HG02642 (cell line): ENCODE measurements at regions not wholly inside any gene's neighbourhood (a gene's known extent, or its start where the extent isn't known, plus 50 kb on each side); places are given as distances from the start of the nearest gene placed in this dataset.
"Not testable (repeated sequence)": the region's sequence is repeated elsewhere in the genome, so short reads cannot be mapped to it uniquely, and the experiment has no call there.

Experiments
- ATAC-seq: cut with Tn5 transposase; IDR thresholded peaks from one replicate; pipeline ENCODE4 v1.9.1; 2021; ENCODE audit warnings: mild to moderate bottlenecking; ENCODE audit not compliant: unreplicated experiment, poor library complexity

DNA sequence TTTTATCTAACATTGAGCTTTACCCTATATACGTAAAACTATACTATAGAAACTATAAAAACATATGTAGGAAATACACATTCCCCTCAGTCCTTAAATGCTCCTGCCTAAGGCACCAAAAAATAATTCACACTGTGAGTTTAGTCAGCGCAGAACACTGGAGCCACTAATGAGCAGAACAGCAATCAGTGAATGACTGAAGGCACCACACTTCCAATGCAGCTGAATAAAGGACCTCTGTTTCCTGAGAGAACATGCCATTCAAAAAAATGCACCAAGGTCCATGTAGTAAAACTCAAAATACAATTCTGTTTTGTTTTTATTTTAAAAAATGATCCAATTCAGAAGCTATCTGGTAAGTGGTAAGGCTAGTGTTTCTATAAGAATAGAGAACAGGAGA is 1280.6 kb upstream of the NRXN1 start:
- ATAC-seq, result no peak

DNA sequence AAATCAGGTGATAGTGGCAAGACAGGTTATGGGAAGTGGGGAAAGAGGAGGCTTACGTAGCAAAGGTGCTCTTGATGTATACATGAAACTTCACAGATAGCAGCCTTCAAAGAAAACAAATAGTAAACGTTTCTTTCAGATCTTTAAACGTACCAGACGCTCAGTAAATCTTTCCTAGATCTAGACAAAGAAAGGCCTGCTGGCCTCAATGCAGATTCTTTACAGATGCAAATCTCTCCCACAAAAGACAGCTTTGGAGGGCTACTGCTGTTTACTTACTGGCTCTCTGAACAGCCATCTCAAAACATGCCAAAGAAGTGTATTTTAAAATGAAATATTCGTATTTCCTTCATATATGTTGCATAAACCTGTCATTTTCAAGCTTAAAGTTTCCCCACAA is 1279.9 kb upstream of the NRXN1 start:
- ATAC-seq, result no peak

DNA sequence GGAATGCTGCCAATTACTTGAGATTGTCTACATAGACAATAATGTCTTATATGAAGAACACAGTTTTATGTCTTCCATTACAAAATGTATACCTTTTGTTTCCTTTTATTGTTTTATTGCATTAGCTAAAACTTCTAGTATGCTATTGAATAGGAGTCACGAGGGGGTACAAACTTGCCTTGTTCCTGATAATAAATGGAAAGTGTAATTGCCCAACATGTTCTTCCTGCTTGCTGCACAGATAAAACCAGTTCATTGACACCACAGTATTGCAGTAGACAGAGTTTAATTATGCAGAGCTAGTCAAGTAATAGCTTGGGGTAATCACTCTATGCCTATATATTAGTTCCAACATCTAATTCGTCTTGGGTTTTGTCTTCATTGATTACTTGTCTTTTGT is 1276.2 kb upstream of the NRXN1 start:
- ATAC-seq, result no peak

DNA sequence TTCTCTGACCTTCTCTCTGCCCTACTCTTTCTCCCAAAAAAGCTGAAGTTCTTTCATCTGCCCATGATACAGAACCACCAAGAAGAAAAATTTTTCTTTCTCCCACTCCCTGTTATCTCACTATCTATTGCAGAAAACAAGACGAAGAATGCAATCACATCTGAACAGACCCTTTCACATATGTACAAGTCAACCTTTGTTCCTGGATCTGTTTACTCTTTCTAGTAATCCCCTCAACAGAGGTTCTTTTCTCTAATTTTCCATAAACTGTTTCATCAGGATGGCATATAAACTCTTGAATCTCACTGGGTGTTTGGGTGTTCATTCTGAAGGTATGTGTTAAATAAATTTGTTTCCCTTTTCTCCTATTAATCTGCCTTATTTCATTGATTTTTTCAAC is 1262.7 kb upstream of the NRXN1 start:
- no peak for ATAC-seq

DNA sequence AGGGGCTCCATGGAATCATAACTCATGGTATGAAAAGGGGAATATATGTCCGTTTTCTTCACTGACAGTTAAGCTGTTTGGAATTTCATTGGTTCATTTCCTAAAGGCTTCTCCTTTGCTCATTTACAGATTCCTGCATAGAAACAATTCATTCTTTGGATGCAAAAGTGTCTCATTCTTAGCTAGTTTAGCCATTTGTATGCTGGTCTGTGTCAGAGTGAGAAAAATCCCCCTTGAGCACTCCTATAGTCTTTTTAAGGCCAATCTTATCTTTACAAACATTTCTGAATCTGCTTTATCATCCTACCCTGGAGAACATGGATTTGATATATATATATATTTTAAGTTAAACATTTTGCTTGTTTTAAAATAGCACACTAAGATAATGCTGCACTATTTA is 1260.9 kb upstream of the NRXN1 start:
- no peak for ATAC-seq

DNA sequence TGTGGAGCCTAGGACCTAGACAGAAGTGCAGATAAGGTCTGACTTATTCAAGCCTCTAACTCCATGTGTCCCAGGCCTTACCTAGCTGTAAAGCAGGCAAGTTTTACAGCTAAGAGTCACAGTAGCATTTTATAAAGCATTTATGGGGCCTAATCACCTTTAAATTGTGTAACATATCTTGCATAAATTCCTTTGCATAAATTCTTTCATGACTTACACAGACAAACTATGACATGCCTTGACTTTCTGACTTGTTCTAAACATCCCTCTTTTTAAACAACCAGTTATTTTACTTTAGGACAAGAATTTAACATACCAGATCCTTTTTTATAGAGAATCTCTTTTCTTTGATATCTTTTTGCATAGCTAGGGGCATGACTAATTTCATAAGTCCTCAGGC is 1257.8 kb upstream of the NRXN1 start:
- ATAC-seq, result no peak

DNA sequence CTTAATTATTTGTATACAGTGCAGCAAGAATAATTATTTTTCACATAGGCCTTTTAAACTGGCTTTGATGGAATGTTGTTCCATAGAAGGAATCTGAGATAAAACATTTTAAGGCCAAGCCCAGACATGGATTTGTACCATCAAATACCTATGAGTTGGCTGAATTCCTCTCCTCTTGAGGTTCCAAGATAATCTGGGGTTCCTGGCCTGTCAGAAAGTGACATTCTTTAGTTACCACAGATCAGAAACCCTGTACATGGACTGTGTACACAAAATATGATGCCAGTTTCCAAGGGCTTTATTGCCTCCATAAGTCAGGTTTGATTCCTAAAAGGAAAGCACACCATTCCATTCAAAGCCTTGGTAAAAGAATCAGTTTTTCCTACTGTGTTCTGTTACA is 1256.7 kb upstream of the NRXN1 start:
- no peak for ATAC-seq

DNA sequence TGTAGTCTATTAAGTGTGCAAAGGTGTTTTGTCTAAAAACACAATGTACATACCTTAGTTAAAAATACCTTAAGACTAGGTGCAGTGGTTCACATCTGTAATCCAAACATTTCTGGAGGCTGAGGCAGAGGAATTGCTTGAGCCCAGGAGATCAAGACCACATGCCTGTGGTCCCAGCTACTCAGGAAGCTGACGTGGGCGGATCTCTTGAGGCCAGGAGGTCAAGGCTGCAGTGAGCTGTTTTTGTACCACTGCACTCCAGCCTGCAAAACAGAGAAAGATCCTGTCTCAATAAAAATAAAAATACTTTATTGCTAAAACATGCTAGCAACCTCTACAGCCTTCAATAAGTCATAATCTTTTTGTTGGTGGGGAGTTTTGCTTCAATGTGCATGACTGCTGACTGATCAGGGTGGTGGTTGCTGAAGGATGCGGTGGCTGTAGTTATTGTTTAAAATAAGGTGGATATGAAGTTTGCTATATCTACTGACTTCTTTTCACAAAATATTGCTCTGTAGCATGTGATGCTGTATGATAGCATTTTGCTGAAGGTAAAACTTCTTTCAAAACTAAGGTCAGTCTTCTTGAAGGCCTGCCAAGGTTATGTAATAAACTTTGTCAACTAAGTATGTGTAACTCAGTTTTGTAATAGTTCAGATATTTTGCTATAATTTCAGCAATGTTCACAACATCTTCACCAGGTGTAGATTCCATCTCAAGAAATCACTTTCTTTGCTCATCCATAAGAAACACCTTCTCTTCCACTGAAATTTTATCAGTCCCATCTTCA is 1238.0 kb upstream of the NRXN1 start:
- no peak for ATAC-seq

DNA sequence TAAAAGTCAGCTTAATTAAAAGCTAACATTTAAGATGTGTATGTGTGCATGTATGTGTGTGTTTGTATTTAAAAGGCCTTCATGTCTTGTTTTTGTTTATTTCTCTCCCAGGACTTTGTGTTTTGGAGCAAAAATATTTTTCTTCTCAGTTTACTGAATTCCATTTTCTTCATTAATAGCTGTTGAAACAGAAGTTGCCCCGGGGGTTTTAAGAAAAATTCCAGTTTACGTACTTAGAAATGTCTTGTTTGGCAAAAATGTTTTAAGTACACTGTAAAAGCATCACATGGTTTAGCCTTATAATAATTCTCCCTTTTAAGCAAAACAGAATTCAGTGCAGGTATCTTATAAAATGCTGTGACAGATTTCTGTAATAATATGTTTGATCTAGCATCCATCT is 1233.0 kb upstream of the NRXN1 start:
- ATAC-seq, result no peak

DNA sequence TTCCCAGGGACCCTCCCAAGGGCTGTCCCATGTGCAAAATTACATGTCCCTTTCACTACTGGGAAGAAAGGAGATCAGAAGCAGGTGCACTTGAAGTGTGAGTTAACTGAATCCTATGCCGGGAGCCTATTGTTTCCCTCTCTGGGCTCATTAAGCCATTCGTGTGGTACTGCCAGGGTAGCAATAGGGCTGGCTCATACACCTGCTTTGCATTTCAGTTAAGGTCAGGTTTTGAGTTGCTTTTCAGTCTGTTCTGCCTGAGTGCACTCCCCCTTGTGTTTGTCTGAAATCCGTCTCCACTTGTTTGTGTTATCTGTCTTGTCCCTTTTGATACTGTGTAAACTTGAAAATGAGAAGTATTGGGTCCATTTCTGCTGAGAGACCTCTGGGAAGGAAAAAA is 1232.6 kb upstream of the NRXN1 start:
- no peak for ATAC-seq

DNA sequence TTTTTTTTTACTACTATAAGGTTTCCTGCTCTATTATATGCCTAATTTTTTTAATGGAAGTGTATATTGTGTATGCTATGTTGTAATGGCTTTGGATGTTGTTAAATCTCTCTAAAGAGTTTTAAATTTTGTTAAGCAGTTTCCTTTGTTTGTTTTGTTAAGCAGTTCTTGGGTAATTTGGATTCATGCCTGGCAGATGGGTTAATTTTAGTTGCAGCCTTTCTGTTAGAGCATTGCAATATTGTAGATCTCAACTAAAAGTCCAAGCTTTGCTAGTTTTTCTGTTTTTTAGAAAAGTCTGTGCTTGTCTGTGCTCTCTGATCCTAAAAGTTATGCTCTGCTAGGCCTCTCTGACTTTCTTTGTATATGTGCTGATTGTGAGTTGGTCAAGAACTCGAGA is 1229.0 kb upstream of the NRXN1 start:
- no peak for ATAC-seq

DNA sequence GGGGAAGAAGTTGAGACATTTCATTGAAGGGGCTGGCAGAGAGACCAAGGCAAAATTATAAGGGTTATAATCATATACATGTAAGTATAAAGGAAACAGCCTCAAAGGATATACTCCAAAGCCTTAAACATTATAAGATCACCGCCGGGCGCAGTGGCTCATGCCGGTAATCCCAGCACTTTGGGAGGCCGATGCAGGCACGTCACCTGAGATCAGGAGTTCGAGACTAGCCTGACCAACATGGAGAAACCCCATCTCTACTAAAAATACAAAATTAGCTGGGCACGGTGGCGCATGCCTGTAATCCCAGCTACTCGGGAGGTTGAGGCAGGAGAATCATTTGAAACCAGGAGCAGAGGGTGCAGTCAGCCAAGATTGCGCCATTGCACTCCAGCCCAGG is 1227.0 kb upstream of the NRXN1 start:
- ATAC-seq, result not testable (repeated sequence)

DNA sequence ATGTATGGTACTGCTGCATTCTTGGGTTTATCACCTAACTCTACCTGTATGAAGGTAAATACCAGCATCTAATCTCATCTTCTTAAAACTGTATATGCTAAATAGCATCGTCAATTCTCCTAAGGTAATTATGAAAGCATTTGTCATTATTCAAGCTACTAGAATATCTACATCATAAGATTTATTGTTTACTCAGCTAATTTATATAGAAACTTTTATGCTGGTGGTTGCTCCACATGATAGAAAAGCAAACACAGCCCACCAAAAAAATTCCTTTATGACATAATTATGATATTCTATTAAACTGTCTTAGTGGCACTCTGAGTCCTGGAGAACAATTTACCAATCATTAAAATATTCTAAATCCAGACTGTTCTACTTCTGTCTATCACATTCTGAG is 1226.1 kb upstream of the NRXN1 start:
- no peak for ATAC-seq

DNA sequence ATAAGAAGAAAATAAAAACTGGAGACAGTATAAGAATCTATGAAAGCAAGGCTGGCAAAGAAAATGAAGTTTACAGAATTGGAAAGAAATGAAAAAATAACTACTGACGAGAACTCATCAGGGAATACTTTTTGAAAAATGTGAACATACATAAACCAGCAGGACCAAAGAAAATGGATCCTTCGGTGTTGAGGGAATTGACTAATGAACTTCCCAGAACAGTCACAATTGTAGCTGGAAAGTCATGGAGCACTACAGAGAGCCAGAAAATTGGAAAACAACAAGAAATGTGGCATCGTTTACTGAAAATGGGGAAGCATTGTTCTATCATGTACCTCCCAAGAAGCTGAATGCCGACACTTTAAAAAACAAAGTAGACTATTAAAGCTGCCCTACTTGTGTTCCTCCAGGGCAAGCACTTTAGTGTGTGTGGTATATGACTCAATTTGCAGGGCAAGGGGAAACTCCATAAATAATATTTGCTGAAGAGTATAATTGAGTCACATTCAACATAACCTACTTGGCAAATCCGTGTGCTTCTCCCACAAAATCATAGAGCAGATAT is 1221.6 kb upstream of the NRXN1 start:
- ATAC-seq, result no peak

DNA sequence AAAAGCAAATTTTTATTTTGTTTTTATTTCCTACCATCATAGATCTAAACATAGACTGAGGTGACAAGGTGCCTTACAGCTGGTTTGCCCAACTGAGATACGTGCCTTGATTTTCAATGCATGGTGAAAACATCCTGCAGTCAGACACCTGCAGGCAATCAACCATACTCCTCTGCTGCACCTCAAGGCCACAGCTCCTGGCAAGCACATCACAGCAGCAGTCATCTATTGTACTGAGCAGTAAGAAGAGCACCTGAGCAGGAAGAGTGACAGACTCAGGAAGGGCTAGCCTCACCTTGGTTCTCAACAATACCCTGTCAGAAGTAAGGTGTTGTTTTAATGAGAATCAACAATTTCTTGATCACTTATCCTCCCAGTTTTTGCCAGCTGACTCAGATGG is 1206.8 kb upstream of the NRXN1 start:
- ATAC-seq, result no peak

DNA sequence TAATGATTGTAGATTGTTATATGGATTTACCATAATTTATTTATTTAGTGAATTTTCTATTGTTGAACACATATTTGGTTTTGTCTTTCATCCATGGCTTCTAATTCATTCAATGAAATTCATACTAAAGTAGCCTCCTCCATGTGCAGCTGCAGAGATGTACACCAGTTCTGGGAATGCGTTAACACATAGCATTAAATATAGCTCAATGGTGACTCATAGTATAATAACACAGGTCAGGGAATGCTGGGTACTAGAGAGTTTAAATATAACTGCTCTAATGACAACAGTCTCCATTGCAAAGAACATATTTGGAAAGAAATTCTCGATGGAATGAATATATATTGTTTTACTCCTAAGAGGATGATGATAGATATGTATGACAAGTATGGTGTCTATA is 1190.2 kb upstream of the NRXN1 start:
- ATAC-seq, result no peak

DNA sequence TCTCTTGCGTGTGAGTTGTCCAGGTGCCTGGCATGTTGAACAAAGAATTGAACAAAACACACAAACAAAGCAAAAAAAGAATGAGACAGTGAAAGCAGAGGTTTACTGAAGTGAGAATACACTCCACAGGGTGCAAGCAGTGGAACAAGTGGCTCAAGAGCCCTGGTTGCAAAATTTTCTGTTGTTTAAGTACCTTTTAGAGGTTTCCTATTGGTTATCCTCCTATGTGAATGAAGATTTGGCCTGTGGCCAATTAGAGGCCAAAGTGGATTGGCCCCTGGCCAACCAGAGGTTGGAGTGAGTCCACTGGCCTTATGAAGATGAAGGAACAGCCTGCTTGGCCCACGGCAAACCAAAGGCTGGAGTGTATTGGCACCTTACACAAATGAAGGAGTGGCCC is 1188.5 kb upstream of the NRXN1 start:
- ATAC-seq, result no peak

DNA sequence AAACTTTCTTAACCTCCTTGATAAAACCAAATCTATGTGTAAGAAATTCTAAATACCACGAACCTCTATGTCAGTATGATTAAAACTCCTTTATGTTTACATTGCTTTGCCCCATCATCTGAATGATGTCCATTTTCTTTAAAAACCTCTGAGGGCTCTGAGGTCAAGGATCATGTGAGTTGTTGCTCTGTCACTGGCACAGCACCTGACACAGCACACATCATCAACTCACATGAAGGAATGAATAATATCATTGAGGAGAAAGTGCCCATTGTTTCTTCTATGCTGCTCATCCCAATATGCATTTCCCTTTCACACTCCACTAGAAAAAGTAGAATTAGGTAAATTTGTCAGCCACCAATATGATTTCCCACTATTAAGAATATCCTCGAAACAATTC is 1178.7 kb upstream of the NRXN1 start:
- no peak for ATAC-seq

DNA sequence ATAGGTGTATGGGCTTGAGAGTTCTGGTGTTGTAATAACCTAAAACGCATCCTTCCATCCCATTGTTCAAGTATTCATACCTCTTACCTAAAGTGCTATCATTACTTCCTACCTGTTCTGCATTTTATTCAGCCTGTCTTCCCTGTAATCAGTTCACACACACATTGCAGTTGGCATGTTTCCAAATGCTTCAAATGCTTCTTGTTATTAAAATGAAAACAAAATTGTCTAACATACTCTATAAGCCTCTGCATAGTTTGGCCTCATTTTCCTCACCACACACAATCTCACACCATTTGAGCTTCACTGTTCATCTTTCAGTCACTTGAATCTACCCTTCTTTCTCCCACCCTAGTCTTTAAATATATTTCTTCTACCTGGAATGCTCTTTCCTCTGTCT is 1178.2 kb upstream of the NRXN1 start:
- ATAC-seq, result no peak

DNA sequence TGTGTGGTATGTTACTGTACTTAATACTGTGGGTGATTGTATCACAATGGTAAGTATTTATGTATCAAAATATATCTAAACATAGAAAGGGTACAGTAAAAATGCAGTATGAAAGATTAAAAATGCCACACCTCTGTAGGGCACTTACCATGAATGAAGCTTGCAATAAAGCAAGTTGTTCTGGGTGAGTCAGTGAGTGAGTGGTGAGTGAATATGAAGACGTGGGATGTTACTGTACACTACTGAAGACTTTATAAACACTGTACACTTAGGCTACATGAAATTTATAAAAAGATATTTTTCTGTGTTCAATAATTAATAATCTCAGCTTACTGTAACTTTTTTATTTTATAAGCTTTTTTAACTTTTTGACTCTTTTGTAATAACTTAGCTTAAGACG is 1162.4 kb upstream of the NRXN1 start:
- ATAC-seq, result no peak

DNA sequence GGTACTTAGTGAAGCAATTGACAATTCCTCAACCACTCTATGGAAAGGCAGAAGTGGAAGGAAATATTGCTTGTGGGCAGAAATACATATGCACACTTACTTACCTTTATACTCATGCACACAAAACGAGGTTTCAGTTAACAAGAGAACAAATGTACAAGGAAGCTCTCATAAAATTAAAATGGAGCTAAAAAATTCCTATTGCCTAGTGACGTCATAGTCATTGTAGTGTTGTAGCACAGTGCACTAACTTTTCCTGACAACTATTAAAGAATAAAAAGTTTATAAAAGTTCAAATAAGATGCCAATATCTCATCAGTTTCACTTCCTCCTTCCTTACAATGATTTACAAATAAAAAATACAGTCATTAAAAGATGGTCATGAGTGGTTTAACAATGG is 1161.9 kb upstream of the NRXN1 start:
- no peak for ATAC-seq

DNA sequence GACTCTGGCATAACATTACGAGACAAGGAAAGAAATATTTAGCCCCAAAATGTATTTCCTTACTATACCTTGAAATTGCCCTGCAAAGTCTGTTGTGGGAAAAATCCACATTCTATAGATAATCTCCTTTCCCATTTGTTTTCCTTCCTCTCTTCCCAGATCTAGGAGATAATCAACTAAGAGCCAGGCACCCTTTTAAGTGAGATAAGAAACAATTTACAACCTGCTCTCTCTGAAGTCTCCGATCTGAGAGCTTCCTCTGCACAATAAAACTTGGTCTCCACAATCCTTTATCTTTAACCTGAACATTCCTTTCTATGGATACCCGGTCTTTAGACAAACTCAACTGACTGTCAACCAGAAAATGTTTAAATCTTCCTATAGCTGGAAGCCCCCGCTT is 1160.7 kb upstream of the NRXN1 start:
- no peak for ATAC-seq
